ENCODE measurements at regions not wholly inside any gene's neighbourhood (a gene's known extent, or its start where the extent isn't known, plus 50 kb on each side); places are given as distances from the start of the nearest gene placed in this dataset.
A peak's percentile ranks its signal among the peaks of the same experiment; 100 is the strongest.
"Not testable (repeated sequence)": the region's sequence is repeated elsewhere in the genome, so short reads cannot be mapped to it uniquely, and the experiment has no call there.

DNA sequence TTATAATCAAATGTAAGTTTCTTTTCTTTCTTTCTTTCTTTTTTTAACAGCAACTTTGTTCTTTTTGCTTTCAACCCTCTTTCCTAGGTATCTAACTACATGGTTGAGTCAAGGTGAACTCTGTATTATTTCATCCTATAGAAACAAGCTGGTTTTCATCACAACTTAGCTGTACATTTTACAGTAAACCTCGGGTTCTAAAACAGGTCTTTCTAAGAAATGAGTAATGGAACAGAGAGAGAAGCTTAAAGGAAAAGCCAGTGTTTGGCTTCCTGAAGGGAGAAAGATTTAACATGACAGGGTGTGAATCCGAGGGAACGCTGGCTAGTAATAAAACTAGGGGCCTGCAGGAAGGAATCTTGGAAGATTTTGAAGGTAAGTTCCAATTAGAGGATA is 143.4 kb upstream of the ITGB1 start:
- no peak for DNase-seq (ENCODE audit: low read depth)

DNA sequence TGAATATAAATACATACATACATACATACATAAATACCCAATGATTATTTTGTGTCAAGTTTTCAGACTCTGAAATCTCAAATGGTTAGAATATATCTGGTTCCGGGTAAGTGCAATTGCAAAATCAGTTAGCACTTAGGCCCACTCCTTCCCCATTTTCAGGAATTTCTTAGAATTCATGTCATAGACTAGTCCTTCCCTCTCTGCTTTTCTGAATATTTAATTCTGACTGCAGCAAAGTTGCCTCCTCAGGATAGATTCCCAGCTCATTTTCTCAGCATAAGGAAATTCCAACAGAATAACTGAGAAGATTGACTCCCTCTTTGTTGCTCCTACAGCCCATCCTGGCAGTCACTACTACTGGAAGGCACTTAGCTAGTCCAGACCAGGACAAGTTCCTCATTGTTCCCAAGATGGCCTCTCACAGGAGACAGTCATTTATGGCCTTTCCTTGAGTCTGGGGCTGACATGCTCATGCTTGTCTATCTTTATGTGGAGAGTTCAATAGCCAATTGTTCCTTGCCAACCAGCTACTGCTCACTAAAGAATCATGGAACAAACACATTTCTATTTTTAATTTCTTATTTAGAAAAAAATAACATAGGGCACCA is 142.9 kb upstream of the ITGB1 start:
- DNase-seq (ENCODE audit: low read depth) = no peak

DNA sequence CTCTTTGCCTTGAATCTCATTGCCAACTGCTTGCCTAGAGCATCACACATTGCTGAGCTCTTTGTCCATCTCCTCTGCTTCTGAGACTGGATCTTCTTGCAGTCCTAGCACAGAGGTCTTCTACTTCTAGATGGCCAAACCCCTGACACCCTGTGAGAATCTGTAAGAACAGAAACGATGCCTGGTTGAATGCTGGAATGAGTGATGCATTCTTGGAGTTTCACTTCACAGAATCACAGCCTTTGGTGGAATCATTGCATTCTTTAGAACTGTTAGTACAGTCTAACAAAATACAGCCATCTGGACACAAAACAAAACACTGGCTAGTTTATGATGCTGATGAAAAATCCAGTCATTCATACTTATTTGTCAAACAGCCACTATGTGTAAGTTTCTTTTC is 141.7 kb upstream of the ITGB1 start:
- peak; percentile 70 for DNase-seq (ENCODE audit: low read depth)

DNA sequence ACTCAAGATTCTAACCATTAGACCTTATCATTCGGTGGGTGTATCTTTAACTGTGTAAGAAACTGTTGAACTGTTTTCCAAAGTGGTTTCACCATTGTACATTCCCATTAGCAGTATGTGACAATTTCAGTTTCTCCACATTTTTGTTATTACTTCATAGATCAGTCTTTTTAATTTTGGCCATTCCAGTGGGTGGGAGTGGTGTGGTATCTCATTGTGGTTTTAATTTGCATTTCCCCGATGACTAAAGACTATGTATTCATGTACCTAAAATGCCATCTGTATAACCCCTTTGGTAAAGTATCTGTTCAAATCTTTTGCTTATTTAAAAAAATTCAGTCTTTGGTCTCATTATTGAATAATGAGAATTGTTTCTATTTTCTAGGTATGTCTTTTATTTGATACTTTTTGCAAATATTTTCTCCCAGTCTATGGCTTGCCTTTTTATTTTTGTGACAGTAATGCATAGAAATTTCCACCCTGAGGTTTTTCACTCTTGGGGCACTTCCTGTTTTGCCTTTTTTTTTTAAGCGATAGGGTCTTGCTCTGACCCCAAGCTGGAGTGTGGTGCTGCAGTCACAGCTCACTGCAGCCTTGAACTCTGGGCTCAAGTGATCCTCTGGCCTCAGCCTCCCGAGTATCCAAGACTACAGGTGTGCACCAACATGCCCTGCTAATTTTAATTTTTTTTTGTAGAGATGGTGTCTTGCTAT is 141.1 kb upstream of the ITGB1 start:
- no peak for DNase-seq (ENCODE audit: low read depth)

DNA sequence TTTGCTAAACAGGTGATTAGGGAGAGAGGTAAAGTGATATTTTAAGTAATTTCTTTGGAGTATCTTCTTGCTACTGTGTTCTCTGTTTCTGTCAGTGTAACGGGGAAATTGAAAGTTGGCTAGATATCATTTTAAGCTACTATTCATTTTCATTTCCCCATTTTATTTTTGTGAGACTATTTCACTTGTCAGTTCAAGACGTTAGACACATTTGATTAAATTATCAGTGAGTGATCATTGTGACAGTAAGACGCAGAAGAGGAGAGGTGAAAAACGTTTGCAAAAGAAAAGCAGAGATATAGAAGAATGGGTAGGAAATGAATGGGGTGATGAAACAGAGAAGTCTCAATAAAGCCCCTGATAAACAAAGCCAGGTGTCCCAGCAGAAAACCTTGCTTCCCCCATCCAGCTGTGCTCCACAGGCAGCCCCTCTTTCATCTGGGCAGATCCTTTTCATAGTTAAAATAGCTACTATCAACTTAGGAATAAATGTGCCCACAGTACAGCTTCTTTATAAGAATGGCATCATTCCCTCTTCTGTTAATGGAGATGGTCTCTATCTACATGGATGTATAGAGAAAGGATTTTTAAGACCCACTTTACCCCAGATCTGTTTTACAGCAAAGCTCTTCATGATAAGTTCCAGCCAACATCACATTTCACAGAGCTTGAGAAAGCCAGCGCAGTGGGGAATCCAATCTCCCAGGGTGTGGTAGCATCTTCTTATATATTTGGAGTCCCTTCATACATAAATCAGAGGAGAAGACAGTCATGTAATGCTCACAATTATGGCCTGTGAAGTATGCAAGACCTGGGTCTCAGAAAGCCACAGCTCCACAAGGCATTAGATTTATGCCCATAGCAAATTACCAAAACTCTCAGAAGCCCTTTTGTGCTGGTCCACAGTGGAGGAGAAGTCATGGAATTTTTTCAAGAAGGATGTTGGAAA is 138.1 kb upstream of the ITGB1 start:
- DNase-seq (ENCODE audit: low read depth) = no peak

DNA sequence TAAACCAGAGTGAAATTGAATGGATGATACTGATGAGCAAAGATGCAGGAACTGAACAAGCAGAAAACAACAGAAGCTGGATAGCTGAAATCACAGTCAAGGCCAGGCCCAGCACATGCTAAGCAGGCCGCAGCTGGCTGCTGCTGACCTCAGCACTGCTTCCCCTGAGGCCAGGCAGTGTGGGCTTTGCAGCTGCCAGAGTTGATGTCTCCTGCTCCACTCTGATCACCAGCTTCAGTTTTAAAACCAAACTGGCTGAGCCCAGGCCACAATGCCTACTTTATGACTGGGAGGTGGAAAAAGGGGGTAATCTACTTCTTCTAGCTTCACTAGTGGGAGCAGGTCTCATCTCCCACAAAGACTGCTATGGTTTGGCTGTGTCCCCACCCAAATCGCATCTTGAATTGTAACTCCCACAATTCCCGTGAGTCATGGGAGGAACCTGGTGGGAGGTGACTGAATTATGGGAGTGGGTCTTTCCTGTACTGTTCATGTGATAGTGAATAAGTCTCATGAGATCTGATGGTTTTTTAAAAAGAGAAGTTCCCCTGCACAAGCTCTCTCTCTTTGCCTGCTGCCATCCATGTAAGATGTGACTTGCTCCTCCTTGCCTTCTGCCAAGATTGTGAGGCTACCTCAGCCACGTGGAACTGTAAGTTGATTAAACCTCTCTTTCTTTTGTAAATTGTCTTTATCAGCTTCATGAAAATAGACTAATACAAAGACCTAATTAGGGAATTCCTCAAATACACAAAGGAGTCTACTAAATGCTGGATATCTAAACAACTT is 136.4 kb upstream of the ITGB1 start:
- DNase-seq (ENCODE audit: low read depth) = no peak

DNA sequence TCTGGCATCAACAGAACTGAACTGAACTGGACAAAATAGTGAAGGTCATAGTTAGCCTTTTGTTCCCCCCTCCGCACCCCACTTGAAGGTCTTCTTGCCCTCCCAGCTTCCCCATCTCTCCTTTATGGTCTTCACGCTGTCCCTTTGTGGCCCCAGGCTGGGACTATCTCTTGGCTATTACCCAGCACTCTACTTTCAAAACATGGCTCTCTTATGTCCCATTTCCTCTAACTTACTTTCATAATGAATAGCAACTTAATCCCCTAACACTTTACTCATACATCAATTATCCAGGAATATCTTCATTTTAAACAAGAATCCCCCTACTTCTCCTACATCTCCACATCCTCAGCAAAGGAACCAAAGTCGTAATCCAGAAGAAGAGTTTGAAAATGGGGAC is 135.3 kb upstream of the ITGB1 start:
- DNase-seq (ENCODE audit: low read depth) = no peak

DNA sequence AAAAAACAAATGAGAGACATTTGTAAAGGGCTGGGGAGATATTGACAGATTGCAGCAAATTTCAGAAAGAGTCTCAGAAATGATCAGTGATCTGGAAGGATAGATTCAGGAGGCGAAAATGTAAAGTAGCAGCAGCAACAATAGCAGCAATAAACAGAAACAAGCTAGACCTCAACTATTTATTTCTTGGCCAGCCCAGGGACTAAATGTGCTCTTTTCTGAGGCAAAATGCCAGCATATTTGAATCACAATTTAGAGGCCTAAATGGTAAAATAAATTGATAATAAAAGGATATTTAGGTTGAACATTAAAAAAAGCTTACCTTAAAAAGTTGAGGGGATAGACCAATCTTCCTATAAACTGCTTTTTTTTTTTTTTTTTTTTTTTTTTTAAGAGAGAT is 134.6 kb upstream of the ITGB1 start:
- no peak for DNase-seq (ENCODE audit: low read depth)

DNA sequence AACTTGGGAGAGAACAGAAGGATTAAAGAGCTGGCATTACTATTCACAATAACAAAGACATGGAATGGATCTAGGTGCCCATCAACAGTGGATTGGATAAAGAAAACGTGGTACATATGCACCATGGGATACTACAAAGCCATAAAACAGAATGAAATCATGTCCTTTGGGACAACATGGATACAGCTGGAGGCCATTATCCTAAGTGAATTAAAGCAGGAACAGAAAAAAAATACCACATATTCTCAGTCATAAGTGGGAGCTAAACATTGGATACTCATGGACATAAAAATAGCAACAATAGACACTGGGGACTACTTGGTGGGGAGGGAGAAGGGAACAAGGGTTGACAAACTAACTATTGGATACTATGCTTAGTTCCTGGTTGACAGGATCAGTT is 133.2 kb upstream of the ITGB1 start:
- DNase-seq (ENCODE audit: low read depth) = no peak

DNA sequence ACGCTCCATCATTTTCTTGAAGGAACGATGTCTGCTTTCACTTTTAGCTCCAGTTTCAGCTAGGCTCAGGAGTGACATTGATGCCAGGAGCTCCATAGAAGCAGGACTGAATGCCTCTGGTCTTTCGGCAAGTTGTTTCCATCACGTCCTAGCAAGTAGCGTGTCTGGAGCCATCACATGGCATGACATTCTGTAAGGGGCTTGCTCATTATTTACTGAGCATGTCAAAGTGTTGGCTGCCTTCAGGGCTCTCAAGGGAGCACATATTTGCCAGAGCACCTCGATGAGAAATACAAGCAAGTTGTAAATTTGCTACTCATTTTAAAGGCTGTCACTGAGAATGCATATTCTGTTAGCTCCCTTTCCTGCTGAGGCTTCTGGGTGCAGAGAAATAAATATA is 131.0 kb upstream of the ITGB1 start:
- DNase-seq (ENCODE audit: low read depth) = no peak

DNA sequence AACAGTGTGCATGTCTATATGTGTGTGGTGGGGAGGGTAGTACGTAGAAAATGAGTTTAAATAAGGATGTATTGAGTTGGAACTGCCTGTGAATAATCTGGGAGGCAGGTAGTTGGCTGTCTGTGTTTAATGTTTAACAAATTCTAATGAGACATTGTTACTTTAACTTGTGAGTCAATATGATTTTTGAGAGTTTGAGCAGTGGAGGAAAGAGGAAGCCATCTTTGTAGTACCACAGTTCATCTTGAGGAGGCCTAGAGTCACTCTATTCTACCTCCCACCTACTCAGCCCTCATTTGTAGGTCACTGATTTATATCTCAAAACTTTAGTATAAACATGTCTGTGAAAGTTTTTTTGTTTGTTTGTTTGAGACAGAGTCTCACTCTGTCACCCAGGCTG is 129.9 kb upstream of the ITGB1 start:
- no peak for DNase-seq (ENCODE audit: low read depth)

DNA sequence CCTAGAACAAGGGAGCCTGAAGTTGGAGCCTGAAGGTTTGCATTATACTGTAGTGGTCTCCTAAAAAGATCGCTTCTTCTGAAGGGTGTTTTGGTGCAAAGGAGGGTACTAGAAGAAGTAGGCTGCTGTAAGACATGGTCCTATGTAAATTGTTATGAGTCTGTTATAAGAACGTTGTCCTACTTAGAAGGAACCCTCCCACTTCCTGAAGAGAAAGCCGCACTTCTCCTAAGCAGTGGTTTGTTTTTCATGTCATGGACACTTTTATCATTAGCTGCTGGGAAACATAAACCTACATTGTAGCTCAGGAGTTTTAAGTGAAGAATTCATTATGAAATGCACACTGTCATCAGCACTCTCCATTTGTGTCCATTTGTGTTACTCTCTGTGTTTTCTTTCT is 129.1 kb upstream of the ITGB1 start:
- DNase-seq (ENCODE audit: low read depth) = no peak

DNA sequence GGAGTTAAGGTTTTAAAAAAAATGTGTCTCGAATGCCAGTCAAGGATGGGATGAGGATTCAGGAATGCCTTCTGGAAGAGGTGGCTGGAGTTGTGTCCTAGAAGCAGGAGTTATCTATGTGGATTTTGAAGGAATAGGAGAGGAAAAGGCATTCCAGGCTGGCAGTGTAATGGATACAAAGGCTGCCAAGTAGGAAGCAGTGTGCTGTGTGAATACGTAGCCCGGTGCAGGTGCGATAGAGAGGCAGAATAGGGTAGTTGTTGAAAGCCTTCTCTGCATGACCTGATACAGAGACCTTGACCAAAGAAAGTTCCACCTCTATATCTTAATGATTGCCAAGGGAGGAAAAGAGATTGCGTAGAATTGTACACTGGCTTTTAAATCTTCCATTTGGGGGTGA is 128.1 kb upstream of the ITGB1 start:
- no peak for DNase-seq (ENCODE audit: low read depth)

DNA sequence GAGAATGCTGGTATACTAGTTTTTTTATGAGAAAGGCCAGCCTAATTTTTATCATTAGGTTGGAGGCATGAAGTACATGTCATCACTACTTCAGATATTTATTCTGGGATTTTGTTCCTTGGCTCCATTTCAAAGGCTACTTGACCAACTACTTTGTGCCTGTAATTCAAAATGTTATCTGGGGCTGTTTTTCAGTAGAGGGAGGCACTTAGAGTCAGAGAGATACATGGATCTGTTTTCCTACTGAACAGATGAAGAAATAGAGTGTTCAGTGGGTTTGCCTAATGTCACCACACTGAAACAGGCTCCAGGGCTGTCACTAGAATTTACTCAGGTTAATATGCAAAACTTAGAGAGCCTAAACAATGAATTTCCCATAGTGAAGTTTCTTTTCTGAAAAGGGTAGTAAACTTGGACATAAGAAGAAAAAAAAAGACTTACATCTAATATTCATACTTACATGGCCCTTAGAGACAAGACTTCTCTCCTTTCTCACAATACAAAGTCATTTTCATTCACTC is 127.3 kb upstream of the ITGB1 start:
- DNase-seq (ENCODE audit: low read depth) = no peak

DNA sequence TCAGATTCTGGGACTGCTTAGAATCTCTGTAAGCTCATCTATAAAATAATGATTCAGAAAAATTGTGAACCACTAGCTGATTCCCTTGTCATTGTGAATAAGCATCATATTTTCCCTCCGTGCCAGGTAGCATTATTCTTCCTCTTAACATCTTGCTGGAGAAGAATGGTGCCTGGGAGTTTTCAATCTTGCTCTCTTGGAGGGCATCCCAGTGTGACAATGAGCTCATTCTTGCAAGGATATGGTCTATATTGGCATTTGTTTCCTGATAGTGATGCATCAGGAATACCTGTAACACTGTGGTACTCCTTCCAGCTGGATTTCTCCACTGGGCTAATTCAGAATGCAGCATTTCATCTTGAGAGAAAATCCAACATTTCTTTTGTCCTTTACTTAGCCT is 126.4 kb upstream of the ITGB1 start:
- no peak for DNase-seq (ENCODE audit: low read depth)

DNA sequence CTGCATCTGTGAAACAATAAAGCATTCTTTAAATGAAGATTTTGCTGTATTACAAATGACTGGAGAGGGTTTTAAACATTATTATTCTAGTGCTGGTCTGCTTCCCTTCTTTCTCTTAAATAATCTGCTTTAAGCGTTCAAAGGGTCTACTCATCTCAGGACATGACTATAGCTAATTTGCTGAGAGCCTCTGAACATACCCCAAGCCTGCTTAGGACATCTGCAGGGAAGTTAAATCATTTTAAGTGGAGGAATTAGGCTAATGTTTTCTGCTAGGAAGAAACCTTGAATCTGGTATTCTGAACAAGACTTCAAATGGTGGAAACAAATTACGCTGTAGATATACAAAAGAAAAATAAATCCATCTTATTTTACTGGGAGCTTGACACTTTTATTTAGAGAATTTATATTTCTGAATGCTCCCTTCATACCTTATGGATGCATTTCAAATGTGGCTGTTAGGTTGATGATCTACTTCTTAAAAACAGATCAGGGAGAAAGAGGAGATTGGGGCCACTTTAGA is 124.4 kb upstream of the ITGB1 start:
- no peak for DNase-seq (ENCODE audit: low read depth)

DNA sequence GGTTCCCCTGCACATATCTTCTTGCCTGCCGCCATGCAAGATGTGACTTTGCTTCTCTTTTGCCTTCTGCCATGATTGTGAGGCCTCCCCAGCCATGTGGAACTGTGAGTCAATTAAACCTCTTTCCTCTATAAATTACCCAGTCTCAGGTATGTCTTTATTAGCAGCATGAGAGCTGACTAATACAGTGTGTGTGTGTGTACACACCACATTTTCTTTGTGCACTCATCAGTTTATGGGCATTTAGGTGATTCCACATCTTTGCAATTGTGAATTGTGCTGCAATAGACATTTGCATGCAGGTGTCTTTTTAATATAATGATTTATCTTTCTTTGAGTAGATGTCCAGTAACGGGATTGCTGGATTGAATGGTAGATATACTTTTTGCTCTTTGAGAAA is 122.4 kb upstream of the ITGB1 start:
- DNase-seq (ENCODE audit: low read depth) = not testable (repeated sequence)

DNA sequence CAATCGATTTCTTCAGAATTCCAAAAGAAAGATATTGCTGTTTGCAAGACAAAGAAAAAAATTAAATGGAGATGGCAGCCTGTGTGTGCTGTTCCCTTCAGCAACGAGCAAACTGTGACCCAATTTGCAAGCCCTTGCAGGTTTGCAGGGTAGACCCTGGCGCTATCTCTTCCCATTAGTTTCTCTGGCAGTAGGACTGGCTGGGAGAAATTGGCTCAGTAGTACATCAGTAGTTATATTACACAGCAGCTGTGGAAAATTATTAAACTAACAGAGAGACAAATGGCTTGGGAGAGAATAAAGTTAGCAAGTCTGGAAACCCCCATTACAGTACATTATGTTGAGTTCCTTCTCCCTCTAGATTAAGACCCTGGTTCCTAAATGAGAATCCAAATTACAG is 116.4 kb upstream of the ITGB1 start:
- no peak for DNase-seq (ENCODE audit: low read depth)

DNA sequence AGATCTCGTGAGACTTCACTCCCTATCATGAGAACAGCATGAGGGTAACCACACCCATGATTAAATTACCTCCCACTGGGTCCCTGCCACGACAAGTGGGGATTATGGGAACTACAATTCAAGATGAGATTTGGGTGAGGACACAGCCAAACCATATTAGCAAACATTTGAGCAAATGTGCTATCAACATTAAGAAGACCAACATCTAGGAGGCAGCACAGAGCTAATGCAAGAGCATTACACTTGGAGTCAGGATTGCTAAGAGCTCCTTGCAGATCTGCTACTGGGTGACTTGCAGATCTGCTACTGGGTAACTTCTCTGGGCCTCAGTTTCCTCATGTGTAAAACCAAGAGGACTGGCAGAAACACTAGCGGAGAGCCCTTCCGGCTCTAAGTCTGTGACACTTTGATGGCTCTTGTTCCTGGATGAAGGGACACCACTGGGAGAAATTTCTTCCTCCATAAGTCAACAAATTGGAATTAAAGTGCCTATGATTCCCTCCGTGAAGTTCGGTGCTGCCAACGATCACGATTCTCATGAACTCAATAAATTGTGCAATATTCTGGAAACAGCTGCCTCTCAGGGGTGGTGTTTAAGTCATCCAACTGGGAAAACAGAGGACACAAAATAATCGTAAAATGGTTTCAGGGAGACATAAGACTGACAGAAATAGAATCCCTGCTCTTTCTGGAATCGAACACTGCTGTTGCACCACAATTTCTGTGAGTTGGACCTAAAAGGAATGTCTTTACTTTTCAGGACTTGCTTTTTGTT is 115.8 kb upstream of the ITGB1 start:
- DNase-seq (ENCODE audit: low read depth) = peak; percentile 67

DNA sequence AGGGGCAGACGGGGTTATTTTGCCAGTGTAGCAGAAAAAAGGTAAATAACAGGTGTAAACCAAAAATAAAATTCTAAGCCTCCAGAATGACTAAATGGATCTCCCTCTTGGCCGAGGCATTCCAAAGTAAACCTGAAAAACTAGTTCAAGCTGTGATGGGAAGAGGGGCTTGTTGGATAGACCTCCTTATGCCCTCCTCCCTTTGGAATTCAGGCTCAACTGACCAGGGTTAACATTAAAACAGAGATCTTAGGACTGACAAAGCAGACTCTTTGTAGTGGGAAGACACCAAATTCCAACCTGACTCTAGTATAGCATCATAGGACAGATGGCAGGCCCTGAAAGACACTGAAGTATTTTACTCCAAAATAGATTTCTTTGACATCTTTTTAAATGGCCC is 113.8 kb upstream of the ITGB1 start:
- no peak for DNase-seq (ENCODE audit: low read depth)

DNA sequence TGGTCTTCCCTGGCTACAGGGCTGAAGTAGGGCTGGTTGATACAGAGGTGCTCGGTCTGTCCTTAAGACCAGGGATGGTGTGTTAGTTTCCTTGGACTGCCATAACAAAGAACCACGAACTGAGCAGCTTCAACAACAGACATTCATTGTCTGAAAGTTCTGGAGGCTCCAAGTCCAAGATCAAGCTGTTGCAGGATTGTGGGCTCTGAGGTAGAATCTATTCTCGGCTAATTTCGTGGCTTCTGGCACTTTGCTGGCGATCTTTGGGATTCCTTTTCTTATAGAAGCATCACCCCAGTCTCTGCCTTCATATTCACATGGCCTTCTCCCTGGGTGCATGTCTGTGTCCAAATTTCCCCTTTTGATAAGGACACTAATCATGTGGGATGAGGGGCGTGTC is 112.1 kb upstream of the ITGB1 start:
- DNase-seq (ENCODE audit: low read depth) = no peak
